LNCaP clone FGC (cell line): ENCODE measurements at regions not wholly inside any gene's neighbourhood (a gene's known extent, or its start where the extent isn't known, plus 50 kb on each side); places are given as distances from the start of the nearest gene placed in this dataset.

Experiments used
- DNase-seq: peaks from one replicate; pipeline ENCODE4 v3.0.0-alpha.2; 2011; ENCODE audit warnings: low read depth
- H3K4me3 ChIP-seq: 2 replicates; pipeline ENCODE4 v1.5.1; 2011; ENCODE audit warnings: mild to moderate bottlenecking, low read depth, low read length, control low read depth
- TF ChIP-seq, protein P1 (sequence below): IDR thresholded peaks from 2 replicates; pipeline ENCODE4 v1.5.1; 2012; ENCODE audit warnings: mild to moderate bottlenecking; ENCODE audit not compliant: control insufficient read depth, insufficient read depth; ENCODE audit errors: extremely low read depth

DNA sequence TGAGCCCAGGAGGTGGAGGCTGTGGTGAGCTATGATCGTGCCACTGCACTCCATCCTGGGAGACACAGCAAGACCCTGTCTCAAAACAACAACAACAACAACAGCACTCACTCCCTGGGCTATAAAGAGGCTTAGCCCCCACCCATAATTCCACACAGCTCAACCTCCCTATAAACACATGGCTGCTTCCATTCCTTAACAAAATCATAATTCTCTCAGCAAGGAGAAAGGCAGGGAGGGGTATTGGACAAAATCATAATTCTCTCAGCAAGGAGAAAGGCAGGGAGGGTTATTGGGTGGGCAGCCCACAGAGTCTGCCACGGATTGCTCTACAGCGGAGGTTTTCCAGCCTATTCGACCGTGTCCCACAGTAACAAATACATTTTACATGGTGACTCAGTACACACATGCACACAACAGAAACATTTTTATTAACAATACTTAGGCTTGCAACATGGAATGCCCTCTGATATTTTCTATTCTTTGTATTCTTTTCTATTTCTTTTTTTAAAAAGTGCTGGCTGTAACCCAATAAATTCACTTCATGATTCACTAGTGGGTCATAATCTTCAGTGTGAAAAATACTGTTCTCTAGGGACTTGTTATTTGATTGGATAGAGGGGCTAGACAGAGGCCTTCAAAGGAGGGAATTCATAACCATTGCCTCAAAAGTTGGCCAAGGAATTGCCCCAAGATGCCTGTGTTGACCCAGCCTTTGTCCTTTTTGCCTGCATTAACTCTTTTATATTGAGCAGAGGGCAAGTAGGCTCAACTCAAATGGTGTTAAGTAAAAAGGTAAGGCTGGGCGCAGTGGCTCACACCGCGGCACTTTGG is 50.6 kb upstream of the ZMYND8 start:
- no peak overlapping the region for H3K4me3 ChIP-seq
- TF ChIP-seq, protein P1, sequence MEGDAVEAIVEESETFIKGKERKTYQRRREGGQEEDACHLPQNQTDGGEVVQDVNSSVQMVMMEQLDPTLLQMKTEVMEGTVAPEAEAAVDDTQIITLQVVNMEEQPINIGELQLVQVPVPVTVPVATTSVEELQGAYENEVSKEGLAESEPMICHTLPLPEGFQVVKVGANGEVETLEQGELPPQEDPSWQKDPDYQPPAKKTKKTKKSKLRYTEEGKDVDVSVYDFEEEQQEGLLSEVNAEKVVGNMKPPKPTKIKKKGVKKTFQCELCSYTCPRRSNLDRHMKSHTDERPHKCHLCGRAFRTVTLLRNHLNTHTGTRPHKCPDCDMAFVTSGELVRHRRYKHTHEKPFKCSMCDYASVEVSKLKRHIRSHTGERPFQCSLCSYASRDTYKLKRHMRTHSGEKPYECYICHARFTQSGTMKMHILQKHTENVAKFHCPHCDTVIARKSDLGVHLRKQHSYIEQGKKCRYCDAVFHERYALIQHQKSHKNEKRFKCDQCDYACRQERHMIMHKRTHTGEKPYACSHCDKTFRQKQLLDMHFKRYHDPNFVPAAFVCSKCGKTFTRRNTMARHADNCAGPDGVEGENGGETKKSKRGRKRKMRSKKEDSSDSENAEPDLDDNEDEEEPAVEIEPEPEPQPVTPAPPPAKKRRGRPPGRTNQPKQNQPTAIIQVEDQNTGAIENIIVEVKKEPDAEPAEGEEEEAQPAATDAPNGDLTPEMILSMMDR: no peak
- DNase-seq: no peak

DNA sequence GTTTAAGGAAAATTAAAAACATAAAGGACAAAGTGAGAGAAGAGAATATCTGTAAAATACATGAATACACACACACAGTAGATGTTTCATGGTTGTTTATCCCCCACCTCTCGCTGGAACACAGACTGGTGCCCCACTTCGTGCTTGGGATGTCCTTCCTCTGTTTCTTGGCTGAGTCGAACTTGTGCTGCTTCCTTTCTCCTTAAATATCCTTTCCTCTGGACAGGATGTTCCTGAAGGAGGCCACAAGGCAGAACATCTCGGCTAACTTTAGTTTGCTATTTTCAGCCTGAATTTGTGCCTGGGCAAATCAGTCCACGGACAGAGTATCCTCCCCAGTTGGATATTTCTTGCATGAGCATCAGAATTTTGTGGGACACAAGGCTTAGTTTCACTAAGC is 54.7 kb upstream of the ZMYND8 start:
- TF ChIP-seq, protein P1: no peak
- no peak for DNase-seq
- H3K4me3 ChIP-seq: no peak overlapping the region

DNA sequence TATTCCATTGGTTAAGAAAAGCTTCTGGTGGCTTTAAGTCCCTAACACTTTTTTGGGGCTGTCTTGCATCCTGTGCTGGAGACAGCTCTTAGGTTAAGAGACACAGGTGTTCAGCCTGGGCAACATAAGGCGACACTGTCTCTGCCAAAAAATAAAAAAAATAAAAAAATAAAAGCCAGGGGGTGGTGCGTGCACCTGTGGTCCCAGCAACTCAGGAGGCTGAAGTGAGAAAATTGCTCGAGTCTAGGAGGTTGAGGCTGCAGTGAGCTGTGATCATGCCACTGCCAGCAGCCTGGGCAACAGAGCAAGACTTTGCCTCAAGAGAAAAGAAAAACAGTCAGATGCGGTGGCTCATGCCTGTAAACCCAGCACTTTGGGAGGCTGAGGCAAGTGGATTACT is 55.6 kb upstream of the ZMYND8 start:
- TF ChIP-seq, protein P1: no peak
- no peak for DNase-seq
- H3K4me3 ChIP-seq: no peak overlapping the region

DNA sequence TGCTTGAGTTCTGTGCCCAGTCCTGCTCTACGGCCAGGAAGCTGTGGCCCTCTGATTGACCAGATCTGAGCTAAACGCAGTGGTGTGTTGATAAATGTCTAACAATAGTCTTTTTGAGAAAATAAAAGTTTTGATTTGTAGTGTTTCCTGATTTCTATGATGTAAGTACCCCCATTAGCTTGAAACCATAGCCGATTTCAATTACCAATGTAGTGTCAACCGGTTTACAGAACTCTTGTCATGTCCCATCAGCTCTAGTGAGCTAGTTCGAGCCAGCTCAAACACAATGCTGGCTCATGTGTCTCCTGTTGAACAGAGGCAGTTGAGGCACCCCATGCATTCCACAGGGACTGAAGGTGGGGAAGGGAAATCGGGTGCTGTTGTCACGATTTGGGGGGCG is 56.7 kb upstream of the ZMYND8 start:
- no peak for DNase-seq
- TF ChIP-seq, protein P1: no peak
- H3K4me3 ChIP-seq: no peak overlapping the region

DNA sequence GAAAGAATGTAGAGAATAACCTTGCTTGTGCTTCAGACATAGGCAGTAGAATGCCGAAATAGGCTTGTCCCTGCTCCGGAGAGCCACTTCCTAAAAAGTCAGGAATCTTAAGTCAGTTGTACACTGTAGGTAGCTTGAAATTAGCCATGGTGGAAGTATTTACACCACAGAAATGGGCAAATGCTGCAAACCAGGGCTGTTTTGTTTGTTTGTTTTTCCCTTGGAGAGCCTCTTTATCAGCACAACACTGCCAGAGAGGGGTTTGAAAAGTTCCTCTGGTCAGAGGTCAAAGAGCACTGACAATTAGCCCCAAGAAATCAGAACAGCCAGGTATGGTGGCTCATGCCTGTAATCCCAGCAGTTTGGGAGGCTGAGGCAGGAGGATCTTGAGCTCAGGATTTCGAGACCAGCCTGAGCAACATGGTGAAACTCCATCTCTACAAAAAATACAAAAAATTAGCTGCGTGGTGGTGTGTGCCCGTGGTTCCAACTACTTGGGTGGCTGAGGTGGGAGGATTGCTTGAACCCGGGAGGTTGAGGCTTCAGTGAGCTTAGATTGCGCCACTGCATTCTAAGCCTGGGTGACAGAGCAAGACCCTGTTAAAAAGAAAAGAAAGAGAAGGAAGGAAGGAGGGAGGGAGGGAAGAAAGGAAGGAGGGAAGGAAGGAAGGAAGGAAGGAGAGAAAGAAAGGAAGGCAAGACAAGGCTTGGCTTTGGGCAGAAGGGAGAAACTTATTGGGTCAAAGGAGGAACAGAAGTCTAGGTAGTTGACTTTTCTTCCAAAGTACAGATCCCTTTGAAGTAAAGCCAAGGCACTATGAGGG is 61.0 kb upstream of the ZMYND8 start:
- no peak overlapping the region for H3K4me3 ChIP-seq
- TF ChIP-seq, protein P1: no peak
- no peak for DNase-seq

DNA sequence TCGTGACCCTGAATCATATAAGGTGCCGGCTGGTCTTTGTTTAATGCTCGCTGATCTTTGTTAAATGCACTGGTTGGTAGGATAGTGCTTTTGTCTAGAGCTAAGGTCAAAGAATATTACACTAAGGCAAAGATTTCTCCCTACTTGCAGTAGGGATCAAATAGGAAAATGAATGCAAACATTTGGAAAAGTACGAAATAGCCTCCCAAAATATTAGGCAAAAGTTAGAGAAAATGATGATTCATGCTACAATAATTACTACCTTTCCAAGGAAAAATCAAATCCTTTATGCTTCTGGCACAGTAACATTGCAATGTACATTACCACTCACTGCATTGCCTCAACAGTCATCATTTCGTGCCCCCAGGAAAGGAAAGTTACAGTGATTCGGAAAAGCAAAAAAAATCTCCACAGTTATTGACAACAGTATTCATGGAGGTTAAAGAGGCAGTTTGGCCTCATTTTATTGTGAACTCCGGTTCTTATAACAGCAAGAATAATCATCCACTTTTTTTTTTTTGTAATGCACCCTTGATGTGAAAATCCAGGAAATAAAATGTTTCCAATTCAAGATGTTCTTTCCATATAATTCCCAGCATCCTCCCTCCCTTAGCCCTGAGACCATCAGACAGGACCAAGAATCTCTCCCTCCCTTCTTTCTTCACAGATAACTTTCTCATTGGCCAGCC is 61.7 kb upstream of the ZMYND8 start:
- TF ChIP-seq, protein P1: no peak
- DNase-seq: no peak
- H3K4me3 ChIP-seq: no peak overlapping the region
